ENCODE measurements at regions not wholly inside any gene's neighbourhood (a gene's known extent, or its start where the extent isn't known, plus 50 kb on each side); places are given as distances from the start of the nearest gene placed in this dataset.
"Not testable (repeated sequence)": the region's sequence is repeated elsewhere in the genome, so short reads cannot be mapped to it uniquely, and the experiment has no call there.

DNA sequence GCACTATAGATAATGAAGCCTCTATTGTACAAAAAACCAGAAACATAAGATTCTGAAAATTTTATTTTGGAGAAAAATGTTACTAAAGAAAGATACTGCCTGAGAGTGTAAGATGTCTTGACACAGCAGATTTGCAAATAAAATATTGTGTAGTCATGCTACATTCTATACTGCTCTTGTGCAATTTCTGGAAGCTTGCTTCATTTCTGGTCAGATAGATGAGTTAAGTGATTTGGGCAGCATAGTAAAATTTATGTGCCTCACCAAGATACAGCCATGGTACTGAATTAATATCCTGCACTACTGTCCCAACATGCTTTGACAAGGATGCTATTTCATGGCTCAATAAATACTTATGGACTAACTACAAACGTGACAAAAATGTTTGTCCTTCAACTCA lies 55.1 kb upstream of the STARD13 start:
- DNase-seq (ENCODE audit: low read depth in 1 of 2, low spot score in 1 of 2), result no peak

DNA sequence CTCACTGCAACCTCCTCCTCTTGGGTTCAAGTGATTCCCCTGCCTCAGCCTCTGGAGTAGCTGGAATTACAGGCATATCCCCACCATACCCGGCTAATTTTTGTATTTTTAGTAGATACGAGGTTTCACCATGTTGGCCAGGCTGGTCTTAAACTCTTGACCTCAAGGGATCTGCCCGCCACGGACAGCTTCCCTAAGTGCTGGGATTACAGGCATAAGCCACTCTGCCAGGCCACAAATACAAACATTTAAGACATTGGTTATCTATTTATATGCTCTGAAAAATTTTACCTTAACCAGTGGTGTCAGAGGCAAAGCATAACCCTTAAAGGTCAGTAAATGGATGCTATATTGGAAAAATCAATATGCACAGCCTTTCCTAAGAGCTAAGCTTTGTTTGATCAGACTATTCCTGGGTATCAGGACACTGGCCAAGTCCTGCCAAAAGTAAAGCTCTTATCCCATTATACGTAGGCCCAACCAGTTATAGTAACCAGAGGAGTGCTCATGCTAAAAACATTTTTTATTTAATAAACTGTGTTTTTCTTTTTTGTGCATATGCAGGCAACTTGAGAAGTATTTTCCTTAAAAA lies 56.4 kb upstream of the STARD13 start:
- no peak for DNase-seq (ENCODE audit: low read depth in 1 of 2, low spot score in 1 of 2)

DNA sequence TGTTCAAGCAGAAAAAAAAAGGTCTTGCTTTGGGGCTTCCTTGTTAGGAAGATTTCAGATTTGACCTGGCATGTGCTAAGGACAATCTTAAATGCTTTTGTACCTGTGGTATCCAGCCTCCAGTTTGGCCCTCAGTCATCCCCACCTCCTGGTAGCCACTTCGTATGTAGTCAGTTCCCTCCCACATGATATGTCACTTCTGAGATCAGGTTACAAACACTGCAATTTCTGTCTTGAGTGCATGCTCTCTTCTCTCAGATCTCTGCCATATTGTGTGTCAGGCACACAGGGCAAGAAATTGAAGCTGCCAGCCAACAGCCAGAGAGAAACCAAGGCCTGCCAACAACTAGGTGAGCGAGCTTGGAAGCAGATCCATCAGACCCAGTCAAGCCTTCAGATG lies 60.3 kb upstream of the STARD13 start:
- DNase-seq (ENCODE audit: low read depth in 1 of 2, low spot score in 1 of 2), result no peak

DNA sequence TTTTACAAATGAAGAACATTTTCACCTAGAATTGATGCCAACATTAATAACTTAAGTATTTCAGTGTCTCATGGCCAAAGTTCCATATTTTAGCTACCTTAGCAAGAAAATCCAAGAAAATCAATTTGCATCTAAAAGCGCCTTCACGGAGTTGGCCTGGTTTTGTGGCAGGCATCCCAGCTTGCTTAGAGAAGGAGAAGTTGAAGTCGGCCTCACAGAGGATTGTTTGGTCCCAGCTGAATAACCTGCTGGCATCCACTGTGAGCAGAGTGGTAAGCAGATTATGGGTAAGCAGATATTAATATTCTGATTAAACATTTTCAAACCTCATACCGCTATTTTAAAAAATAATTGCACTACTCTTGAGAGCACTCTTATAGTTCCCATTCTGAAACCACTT lies 62.3 kb upstream of the STARD13 start:
- DNase-seq (ENCODE audit: low read depth in 1 of 2, low spot score in 1 of 2), result no peak

DNA sequence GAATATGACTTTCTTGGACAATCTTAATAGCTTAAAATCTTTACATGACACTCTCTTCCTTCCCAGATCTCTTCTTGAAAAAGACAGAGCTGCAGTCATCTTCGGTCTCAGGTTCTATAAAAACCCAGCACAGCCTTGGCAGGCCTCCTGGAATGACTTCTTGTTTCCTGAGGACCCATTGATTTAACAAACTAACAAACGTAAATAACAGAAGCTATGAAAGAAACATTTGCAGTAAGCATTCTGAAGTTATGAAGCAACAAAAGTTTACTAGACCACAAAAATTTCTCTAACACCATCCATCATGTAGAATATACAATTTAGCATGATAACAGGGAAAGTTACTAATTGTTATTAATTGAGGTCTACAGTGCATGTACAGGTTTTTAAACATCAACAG lies 62.8 kb upstream of the STARD13 start:
- no peak for DNase-seq (ENCODE audit: low read depth in 1 of 2, low spot score in 1 of 2)

DNA sequence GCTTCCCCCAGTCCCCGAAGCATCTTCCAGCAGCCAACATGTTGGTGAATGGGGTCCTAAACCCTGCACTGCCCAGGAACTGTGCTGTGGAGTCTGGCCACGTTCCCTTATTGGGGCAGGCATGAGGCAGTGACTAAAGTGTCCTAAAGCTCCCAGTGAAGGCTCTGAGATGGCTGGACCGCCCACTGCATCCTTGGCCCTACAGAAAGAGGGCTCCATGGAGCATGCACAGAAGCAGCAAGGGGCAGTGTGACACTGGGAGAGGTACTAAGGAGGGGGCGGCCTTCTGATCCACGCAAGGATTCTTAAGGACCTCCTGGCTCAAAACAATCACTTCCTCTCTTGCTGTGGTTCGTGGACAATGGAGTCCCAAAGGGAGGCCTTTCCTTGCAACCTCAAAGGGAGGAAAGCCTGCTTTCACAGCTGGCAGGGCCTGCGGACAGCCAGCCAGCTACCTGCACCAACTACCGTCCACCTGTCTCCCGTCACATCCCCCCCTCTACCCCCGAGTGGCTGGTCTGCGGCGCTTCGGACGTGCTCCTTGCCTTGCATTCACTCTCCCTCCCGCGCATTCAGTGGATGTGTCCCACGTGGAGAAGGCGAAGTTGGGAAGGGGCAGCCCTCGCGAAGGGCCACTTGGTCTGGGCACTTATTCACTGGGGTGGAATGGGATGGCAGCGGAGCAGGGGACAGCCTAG lies 63.9 kb upstream of the STARD13 start:
- DNase-seq (ENCODE audit: low read depth in 1 of 2, low spot score in 1 of 2), result no peak

DNA sequence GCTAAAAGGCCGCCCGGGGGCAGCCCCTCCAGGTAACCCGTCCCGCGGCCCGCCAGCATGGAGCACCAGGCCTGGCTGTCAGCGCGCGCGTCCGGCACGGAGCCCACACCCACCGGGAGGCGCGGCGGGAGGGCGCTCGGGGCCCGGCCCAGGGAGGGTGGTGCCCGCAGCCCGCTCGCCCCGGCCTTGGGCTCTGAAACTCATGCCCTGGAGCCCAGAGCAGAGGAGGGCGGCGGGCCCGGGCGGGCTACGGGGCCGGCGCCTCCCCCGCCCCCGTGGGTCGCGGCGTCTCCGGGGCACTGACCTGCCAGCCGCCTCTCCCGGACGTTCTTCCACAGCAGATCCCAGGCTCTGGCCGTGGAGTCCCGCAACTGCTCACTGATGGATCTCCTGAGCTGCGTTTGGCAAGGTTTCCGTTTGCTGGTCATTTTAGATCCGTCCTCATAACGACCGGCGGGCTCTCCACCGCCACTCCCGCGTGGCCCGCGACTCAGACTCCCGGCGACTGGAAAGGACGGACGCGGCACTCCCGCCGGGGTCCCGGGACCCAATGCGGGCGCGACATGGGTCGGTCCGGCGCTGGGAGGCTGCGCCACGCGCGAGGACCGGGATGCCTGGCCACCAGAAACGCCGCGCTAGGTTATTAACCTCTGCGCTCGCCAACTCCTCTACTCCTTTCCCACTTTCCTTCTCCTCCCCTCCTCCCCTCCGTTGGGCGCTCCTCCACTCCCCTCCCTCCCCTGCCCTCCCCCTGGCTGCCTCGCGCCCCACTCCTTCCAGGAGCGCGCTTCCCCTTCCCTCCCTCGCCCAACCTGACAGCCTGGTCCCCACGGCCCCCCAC lies 64.7 kb upstream of the STARD13 start:
- DNase-seq (ENCODE audit: low read depth in 1 of 2, low spot score in 1 of 2), result no peak

DNA sequence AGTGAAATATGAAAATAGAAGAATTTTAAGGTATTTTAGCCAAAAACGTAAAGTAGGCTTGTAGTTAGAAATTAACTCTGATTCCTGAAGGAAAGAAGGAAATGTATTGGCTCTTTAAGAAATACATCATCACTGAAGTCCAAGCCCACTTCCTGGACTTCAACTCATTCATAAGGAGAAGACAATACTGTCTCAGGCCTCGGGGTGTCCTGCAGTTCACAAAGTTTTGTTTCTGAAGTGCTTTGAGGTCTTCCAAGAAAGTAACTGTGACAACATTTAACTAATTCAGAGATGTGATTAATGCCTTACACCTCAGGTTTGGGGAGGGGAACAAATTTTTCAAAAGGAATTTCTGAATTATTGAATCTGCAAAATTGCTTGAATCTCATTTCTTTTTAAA lies 65.8 kb upstream of the STARD13 start:
- DNase-seq (ENCODE audit: low read depth in 1 of 2, low spot score in 1 of 2), result no peak

DNA sequence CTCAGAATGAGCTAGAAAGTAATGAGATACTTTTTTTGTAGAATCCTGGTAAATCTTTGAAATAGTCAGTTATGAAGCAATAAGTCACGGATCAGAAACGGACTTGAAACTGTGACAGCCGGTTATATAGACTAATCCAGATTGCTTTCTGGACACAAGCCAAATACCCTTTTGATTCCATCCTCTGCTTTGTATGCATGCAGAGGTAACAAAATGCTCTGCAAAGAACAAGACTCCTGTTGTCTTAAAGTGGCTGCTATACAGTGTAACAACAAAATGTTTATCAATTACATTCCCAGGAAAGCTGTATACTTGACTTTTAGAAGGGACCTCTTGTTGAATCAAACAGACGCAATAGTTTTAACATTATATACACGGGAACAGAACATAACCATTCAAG lies 66.5 kb upstream of the STARD13 start:
- DNase-seq (ENCODE audit: low read depth in 1 of 2, low spot score in 1 of 2), result no peak

DNA sequence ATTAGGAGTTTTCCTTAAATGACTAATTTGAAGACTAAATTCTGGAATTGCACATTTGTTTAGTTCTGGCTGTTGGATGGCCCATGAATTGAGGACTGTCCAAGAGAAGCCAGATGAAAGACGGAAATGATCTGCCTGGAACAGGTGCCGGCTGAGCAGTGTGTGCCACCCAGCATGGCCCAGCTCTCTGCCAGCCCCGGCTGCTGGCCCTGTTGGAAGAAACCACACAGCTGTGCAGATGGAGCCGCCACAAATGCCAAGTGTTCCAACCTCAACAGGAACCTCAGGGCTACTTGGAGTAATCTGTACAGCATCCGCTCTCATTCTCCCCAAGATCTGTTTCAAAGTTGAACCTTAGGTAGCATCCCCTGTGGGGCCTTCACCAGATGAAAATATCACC lies 67.0 kb upstream of the STARD13 start:
- no peak for DNase-seq (ENCODE audit: low read depth in 1 of 2, low spot score in 1 of 2)

DNA sequence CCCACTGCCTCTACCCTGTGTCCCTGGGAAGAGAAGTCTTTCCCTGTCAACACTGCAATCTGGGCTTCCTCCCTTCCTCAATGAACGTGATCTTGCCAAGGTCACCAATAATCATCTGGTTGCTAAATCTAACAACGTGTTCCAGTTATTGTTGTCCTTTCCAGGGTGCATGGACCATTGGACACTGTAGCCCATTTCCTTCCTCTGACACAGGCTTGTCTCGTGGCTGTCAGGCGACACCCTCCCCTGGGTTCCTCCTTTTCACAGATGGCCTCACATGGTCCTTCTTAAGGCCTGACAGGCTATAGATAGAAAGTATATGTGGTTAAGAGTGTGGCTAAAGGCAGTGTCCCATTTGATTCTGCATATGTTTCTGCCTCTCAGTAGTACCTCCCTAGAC lies 67.7 kb upstream of the STARD13 start:
- DNase-seq (ENCODE audit: low read depth in 1 of 2, low spot score in 1 of 2), result no peak

DNA sequence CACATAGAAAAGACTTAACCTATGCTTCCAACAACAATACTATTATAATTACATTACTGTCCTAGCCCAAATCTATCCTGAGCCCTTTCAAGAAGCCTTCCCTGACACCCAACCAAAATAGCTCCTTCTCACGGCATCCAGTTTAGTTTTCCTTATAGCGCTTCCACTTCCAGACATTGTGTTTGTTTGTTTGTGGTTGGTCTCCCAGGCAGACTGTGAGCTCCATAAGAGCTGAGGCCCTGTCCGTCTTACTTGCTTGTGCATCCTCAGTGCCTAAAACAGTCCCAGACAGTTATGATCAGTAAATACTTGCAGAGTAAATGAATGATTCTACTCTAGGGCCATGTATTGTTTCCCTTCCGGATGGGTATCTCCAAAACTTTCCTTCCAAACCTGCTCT lies 68.1 kb upstream of the STARD13 start:
- DNase-seq (ENCODE audit: low read depth in 1 of 2, low spot score in 1 of 2), result no peak

DNA sequence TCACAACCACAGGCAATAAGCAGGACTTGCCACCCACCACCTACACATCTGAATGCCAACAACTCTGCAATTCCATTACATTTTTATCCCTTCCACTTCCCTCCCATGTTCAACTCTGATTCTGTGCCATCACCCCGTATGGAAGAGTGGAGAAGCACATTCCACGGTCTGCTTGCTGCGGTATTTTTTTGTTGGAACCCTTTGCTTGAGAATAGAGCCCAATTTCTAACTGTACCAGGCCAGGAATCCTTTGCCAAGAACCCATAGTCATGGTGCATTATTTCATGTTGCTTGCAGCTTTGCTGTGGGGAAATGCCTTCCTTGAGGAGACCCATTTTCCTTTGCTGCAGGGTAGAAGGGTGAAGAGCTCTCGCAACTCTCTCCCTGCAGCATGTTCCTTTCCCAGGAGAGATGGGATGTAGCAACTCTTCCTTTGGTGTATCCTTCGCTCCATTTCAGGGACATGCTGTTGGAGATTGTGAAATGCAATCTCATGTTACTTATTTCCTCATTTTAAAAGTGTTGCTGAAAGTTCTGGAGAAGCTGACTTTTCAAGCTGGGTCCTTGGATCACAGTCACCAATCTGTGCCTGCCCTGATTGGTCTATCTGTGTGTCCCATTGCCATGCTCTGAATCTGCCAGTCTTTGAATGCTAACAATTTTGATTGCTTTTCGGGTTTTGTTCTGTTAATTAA lies 69.8 kb upstream of the STARD13 start:
- no peak for DNase-seq (ENCODE audit: low read depth in 1 of 2, low spot score in 1 of 2)

DNA sequence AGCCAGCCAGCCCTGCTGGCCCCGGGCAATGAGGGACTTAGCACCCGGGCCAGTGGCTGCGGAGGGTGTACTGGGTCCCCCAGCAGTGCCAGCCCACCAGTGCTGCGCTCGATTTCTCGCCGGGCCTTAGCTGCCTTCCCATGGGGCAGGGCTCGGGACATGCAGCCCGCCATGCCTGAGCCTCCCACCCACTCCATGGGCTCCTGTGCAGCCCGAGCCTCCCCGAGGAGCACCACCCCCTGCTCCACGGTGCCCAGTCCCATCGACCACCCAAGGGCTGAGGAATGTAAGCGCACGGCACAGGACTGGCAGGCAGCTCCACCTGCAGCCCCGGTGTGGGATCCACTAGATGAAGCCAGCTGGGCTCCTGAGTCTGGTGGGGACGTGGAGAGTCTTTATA lies 72.5 kb upstream of the STARD13 start:
- not testable (repeated sequence) for DNase-seq (ENCODE audit: low read depth in 1 of 2, low spot score in 1 of 2)

DNA sequence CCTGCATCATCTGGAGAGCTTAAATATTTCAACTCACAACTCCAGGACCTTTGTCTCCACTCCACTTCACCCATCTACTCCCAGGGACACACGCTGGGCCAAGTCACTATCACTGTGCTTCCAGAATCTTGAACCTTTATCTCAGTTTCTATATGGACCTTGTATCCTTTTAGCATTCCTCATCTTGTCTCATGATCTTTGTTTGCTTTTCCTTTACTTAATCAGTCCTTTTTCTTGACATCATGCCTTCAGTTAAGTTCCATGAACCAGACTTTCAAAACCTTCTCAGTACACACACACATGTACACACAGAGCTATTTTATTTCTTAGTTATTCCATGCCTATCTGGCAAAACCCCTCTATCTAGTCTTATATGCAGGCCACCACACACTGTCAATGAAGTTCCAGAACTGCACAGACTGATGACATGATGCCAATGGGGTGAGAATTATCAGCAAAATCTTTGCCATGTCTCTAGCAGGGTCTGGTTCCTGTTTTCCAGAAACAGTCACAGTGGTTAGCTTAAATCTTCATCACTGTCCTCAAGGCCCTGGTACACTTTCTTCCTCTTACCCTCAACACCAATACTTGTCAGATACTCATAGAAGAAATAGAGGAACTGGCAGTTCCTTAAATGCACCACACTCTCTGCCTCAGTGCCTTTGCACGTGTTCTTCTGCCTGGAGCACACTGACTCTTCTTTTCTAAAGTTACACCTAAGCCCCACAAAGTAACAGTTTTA lies 77.6 kb upstream of the STARD13 start:
- DNase-seq (ENCODE audit: low read depth in 1 of 2, low spot score in 1 of 2), result no peak

DNA sequence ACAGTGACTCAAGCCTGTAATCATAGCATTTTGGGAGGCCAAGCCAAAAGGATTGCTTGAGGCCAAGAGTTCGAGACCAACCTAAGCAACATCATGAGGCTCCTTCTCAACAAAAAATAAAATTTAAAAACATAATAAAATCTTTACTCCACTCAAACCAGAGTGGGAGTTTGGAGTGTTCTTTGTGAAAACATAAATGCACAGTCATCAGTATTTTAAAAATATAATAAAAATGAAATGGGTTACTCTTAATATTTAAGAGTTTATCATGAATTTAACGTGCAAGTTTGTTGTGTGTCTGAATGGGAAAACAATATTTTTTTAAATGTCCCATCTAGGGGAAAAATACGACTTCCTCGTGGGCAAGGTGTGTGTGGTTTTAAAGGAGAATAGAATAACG lies 78.6 kb upstream of the STARD13 start:
- no peak for DNase-seq (ENCODE audit: low read depth in 1 of 2, low spot score in 1 of 2)

DNA sequence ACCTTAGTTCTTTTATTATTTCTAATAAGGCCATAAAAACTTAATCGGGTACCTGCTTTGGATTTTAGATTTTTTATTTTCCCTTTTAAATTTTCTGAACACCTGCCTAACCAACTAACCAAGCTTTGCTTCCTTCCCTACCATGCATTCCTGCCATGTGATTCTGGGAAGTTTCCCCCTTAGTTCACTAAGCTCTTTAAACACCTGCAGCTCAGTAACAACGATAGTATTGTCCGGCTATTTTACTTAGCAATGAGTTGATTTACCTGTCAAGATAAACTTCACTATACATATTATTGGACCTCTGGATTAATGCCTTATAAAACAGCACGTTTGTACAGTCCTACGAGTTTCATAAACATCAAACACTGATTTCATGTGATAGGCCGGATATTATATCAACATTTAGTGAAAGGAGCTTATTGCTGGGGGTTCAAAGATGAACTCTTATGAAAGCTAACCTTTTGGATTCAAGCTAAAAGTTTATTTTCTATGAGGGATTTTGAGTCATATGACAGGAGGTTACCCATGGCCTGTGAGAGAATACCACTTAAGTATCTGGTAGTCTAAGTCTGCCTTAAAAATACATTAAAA lies 81.0 kb upstream of the STARD13 start:
- DNase-seq (ENCODE audit: low read depth in 1 of 2, low spot score in 1 of 2), result no peak

DNA sequence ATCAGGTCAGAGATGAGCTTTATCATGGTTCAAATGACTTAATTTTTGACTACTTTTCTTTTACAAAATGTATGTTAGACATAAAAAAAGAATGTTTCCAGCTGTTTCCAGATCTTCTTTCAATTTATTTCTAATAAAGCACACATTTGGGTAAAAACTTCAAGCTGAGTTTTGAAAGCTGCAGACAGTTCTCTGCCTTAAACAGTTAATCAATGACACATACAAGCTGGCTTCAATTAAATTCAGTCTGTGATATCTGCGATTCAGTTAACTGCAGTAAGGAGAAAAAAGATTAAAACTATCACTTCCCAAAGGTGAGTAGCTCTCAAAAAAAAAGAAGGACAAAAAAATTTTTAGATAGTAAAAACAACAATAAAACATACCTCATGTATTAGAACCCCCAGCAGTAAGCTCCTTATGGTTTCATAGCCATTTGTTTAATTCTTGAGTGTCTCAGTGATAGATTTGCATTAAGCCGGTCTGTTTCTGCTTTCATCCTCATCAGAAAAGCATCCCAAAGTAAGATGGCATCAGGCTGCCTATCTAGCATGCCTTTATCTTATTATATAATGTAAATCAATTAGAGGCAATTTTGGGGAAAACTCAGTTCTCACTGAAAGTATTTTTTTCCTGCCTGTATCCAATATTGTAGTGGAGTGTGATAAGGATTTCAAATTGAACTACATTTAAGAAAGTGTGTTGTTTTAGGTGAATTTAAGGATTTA lies 81.8 kb upstream of the STARD13 start:
- no peak for DNase-seq (ENCODE audit: low read depth in 1 of 2, low spot score in 1 of 2)

DNA sequence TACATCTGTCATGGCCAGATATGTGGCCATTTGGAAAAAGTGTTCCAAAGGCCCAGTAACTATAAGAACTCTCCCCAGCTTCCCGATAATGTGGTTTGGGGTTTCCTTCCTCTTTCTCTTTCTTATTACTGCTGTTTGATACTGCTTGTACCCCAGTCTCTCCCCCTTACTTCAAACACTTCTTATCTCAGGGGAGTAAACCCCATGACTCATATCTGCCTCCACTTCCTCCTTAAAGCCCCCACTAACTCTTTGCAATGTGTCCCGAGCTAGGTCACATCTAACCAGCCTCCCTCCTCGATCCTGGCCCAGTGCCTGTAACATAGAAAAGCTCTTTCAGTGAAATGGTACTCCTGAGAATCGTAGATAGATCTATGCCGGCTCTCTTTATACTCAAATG lies 82.4 kb upstream of the STARD13 start:
- no peak for DNase-seq (ENCODE audit: low read depth in 1 of 2, low spot score in 1 of 2)

DNA sequence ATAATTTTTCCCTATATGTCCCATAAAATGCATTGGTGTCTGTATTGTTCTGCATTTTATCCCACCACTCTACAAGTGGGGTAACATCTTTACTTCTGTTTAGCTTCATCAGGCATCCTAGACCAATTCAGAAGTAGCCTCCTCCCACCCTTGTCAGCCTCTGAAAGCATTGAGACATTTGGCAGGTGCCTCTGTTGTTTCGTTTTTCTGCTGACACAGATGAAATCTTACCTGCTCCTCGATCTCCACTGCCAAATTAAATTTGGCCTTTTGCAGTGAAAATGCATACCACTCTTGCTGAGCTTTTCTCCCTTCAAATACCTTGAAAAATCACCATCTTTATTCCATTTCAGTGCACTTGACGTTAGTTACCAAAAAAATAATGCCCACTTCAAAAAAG lies 83.5 kb upstream of the STARD13 start:
- no peak for DNase-seq (ENCODE audit: low read depth in 1 of 2, low spot score in 1 of 2)

Data from activated CD4-positive, alpha-beta T cell treated with anti-CD3 and anti-CD28 coated beads, Interleukin-2, amount 50 U/mL, for 24 hours (primary cell).